IMR-90 (cell line): ENCODE measurements at regions not wholly inside any gene's neighbourhood (a gene's known extent, or its start where the extent isn't known, plus 50 kb on each side); places are given as distances from the start of the nearest gene placed in this dataset.

Experiments
- ATAC-seq: fragments of 200-7000 bp; cut with Tn5 transposase; 2 replicates; pipeline ENCODE4 v1.9.1; 2020; ENCODE audit warnings: low read depth, mild to moderate bottlenecking, moderate library complexity
- BruUV-seq: library from RNA; stranded (reverse); fragments of 400-500 nt; replicated peaks from 2 replicates; lab custom pipeline; 2021; lab: Mats Ljungman, UMichigan
- CTCF ChIA-PET: fragments of 300-600 bp; formaldehyde crosslinking; extraction: SDS; loops from one replicate; lab custom pipeline; 2021; ENCODE audit warnings: antibody characterized with exemption; lab: Yijun Ruan, JAX
- POLR2A ChIA-PET: fragments of 300-600 bp; sonication (Branson Sonifier 250); formaldehyde crosslinking; loops from one replicate; lab custom pipeline; 2022; ENCODE audit warnings: antibody characterized with exemption; ENCODE audit not compliant: unreplicated experiment; lab: Charles Lee
- DNase-seq: peaks from one replicate; pipeline ENCODE4 v3.0.0; 2013
- H2AFZ ChIP-seq: replicated peaks from 2 replicates; pipeline ENCODE3; 2013; ENCODE audit warnings: low read length, mild to moderate bottlenecking; ENCODE audit not compliant: poor library complexity
- H2AK5ac ChIP-seq: 2 replicates; pipeline ENCODE4 v1.6.1; 2013; ENCODE audit warnings: low read depth, low read length, inconsistent platforms
- H2AK9ac ChIP-seq: replicated peaks from 2 replicates; pipeline ENCODE3; 2013; ENCODE audit warnings: mild to moderate bottlenecking, low read depth, low read length, moderate library complexity; ENCODE audit not compliant: poor library complexity
- H2BK120ac ChIP-seq: 2 replicates; pipeline ENCODE4 v1.6.1; 2013; ENCODE audit warnings: low read depth, low read length, inconsistent platforms
- H2BK15ac ChIP-seq: 3 replicates; pipeline ENCODE4 v1.6.1; 2013; ENCODE audit warnings: low read depth, low read length, inconsistent platforms
- H2BK20ac ChIP-seq: 2 replicates; pipeline ENCODE4 v1.6.1; 2013; ENCODE audit warnings: low read depth, mild to moderate bottlenecking, inconsistent platforms, low read length, moderate library complexity
- H2BK5ac ChIP-seq: 2 replicates; pipeline ENCODE4 v1.6.1; 2013; ENCODE audit warnings: mild to moderate bottlenecking, low read depth, low read length, inconsistent platforms; ENCODE audit not compliant: poor library complexity, severe bottlenecking
- H3K14ac ChIP-seq: replicated peaks from 2 replicates; pipeline ENCODE4 v1.6.1; 2013; ENCODE audit warnings: low read depth, low read length, inconsistent platforms
- H3K18ac ChIP-seq: 2 replicates; pipeline ENCODE4 v1.6.1; 2013; ENCODE audit warnings: low read depth, low read length, control low read depth
- H3K23ac ChIP-seq: 2 replicates; pipeline ENCODE4 v1.6.1; 2013; ENCODE audit warnings: low read depth, low read length, inconsistent platforms
- H3K27ac ChIP-seq: 2 replicates; pipeline ENCODE4 v1.5.1; 2013; ENCODE audit warnings: mild to moderate bottlenecking, control low read depth, low read length; ENCODE audit not compliant: insufficient read depth
- H3K27me3 ChIP-seq: 2 replicates; pipeline ENCODE4 v1.6.1; 2013; ENCODE audit warnings: low read length; ENCODE audit not compliant: control insufficient read depth, insufficient read depth
- H3K36me3 ChIP-seq: 2 replicates; pipeline ENCODE4 v1.6.1; 2013; ENCODE audit warnings: low read length, mixed read lengths; ENCODE audit not compliant: control insufficient read depth, insufficient read depth
- H3K4ac ChIP-seq: 2 replicates; pipeline ENCODE4 v1.6.1; 2013; ENCODE audit warnings: low read depth, low read length, inconsistent platforms
- H3K4me1 ChIP-seq: 2 replicates; pipeline ENCODE4 v1.6.1; 2013; ENCODE audit warnings: low read length, mixed read lengths; ENCODE audit not compliant: control insufficient read depth, insufficient read depth
- H3K4me2 ChIP-seq: 2 replicates; pipeline ENCODE4 v1.6.1; 2013; ENCODE audit warnings: low read depth, mild to moderate bottlenecking, control low read depth, low read length, moderate library complexity
- H3K4me3 ChIP-seq: 2 replicates; pipeline ENCODE4 v1.5.1; 2013; ENCODE audit warnings: low read depth, mild to moderate bottlenecking, control low read depth, low read length, moderate library complexity; ENCODE audit not compliant: insufficient read depth
- H3K56ac ChIP-seq: 2 replicates; pipeline ENCODE4 v1.6.1; 2013; ENCODE audit warnings: low read length, inconsistent platforms; ENCODE audit not compliant: insufficient read depth; ENCODE audit errors: extremely low read depth
- H3K79me1 ChIP-seq, 2 experiments: 2 replicates each; pipeline ENCODE4 v1.6.1; 2013; ENCODE audit warnings: low read length in 2 of 2, inconsistent platforms in 1 of 2, low read depth in 1 of 2
- H3K9ac ChIP-seq: 2 replicates; pipeline ENCODE4 v1.6.1; 2013; ENCODE audit warnings: low read depth, low read length, control low read depth
- H3K9me1 ChIP-seq: 2 replicates; pipeline ENCODE4 v1.6.1; 2013; ENCODE audit warnings: low read length, inconsistent platforms; ENCODE audit not compliant: insufficient read depth
- H3K9me3 ChIP-seq: 2 replicates; pipeline ENCODE4 v1.6.1; 2013; ENCODE audit warnings: low read length; ENCODE audit not compliant: control insufficient read depth, insufficient read depth
- H4K20me1 ChIP-seq: 2 replicates; pipeline ENCODE4 v1.6.1; 2013; ENCODE audit warnings: low read length, inconsistent platforms; ENCODE audit not compliant: insufficient read depth
- H4K5ac ChIP-seq: 2 replicates; pipeline ENCODE4 v1.6.1; 2013; ENCODE audit warnings: mild to moderate bottlenecking, low read depth, low read length, control low read depth
- H4K8ac ChIP-seq, 2 experiments: 2 replicates each; pipeline ENCODE4 v1.6.1; 2013; ENCODE audit warnings: low read depth in 2 of 2, low read length in 2 of 2, control low read depth in 1 of 2, inconsistent platforms in 1 of 2
- H4K91ac ChIP-seq: 2 replicates; pipeline ENCODE4 v1.6.1; 2013; ENCODE audit warnings: low read depth, low read length, inconsistent platforms; ENCODE audit not compliant: insufficient read depth
- BHLHE40 ChIP-seq: fragments of 150-350 bp; IDR thresholded peaks from 2 replicates; pipeline ENCODE4 v1.6.1; 2016; ENCODE audit warnings: mild to moderate bottlenecking, low read depth, low read length
- CEBPB ChIP-seq: IDR thresholded peaks from 2 replicates; pipeline ENCODE4 v1.6.1; 2012; ENCODE audit warnings: low read depth, low read length, improper control_type of control experiment
- CHD1 ChIP-seq: IDR thresholded peaks from 2 replicates; pipeline ENCODE4 v1.6.1; 2012; ENCODE audit warnings: low read depth, low read length, improper control_type of control experiment
- ELK1 ChIP-seq: fragments of 150-350 bp; IDR thresholded peaks from 2 replicates; pipeline ENCODE4 v1.6.1; 2016; ENCODE audit warnings: low read depth, mild to moderate bottlenecking, low read length, moderate library complexity, borderline replicate concordance
- FOS ChIP-seq: fragments of 150-350 bp; IDR thresholded peaks from 2 replicates; pipeline ENCODE4 v1.6.1; 2016; ENCODE audit warnings: low read depth, low read length
- MAFK ChIP-seq: IDR thresholded peaks from 2 replicates; pipeline ENCODE4 v1.6.1; 2012; ENCODE audit warnings: low read depth, low read length, improper control_type of control experiment
- MAZ ChIP-seq: IDR thresholded peaks from 2 replicates; pipeline ENCODE4 v1.6.1; 2012; ENCODE audit warnings: low read depth, mild to moderate bottlenecking, low read length, improper control_type of control experiment, moderate library complexity, borderline replicate concordance
- MXI1 ChIP-seq: IDR thresholded peaks from 2 replicates; pipeline ENCODE4 v1.6.1; 2012; ENCODE audit warnings: low read depth, mild to moderate bottlenecking, low read length, moderate library complexity, borderline replicate concordance
- NFE2L2 ChIP-seq: fragments of 150-350 bp; IDR thresholded peaks from 2 replicates; pipeline ENCODE4 v1.6.1; 2016; ENCODE audit warnings: low read depth, mild to moderate bottlenecking, low read length
- POLR2A ChIP-seq: IDR thresholded peaks from 2 replicates; pipeline ENCODE4 v1.6.1; 2012; ENCODE audit warnings: mild to moderate bottlenecking, low read depth, low read length
- RAD21 ChIP-seq: IDR thresholded peaks from 2 replicates; pipeline ENCODE4 v1.6.1; 2012; ENCODE audit warnings: low read length, improper control_type of control experiment
- RCOR1 ChIP-seq: IDR thresholded peaks from 2 replicates; pipeline ENCODE4 v1.6.1; 2012; ENCODE audit warnings: mild to moderate bottlenecking, low read length, improper control_type of control experiment; ENCODE audit not compliant: insufficient replicate concordance
- RFX5 ChIP-seq: IDR thresholded peaks from 2 replicates; pipeline ENCODE4 v1.8.0; 2012; ENCODE audit warnings: low read depth, mild to moderate bottlenecking, low read length, moderate library complexity
- SMC3 ChIP-seq: fragments of 150-350 bp; IDR thresholded peaks from 2 replicates; pipeline ENCODE4 v1.6.1; 2016; ENCODE audit warnings: low read depth, mild to moderate bottlenecking, antibody characterized with exemption, low read length, moderate library complexity
- WGBS, 2 experiments: methylation state at CpG; one replicate each; pipeline versions ENCODE4 v1.1.5 to v1.1.7; 2013; ENCODE audit warnings: missing lambda C conversion rate in 2 of 2; ENCODE audit not compliant: insufficient read length in 1 of 2; ENCODE audit errors: extremely low coverage in 2 of 2; 5-methylcytosine and 5-hydroxymethylcytosine counted together
- dilution Hi-C: fragments of 300-500 bp; cut with HindIII; formaldehyde crosslinking; loops from one replicate; pipeline ENCODE4 v1.14.3; 2018; ENCODE audit warnings: low sequenced_read_pairs; ENCODE audit not compliant: unreplicated experiment
- in situ Hi-C: fragments of 300-500 bp; cut with MboI; formaldehyde crosslinking; loops from 3 replicates; pipeline ENCODE4 v1.14.3; 2019; ENCODE audit warnings: low sequenced_read_pairs, inconsistent platforms, mixed read lengths
- intact Hi-C: fragments of 100-400 bp; cut with micrococcal nuclease; formaldehyde crosslinking; loops from 2 replicates; pipeline ENCODE4 v1.10.0; 2022
- TF ChIP-seq, protein P1 (sequence below): conservative IDR thresholded peaks from 2 replicates; pipeline ENCODE4 v1.5.1; 2012; ENCODE audit warnings: mild to moderate bottlenecking, low read depth, low read length, improper control_type of control experiment

DNA sequence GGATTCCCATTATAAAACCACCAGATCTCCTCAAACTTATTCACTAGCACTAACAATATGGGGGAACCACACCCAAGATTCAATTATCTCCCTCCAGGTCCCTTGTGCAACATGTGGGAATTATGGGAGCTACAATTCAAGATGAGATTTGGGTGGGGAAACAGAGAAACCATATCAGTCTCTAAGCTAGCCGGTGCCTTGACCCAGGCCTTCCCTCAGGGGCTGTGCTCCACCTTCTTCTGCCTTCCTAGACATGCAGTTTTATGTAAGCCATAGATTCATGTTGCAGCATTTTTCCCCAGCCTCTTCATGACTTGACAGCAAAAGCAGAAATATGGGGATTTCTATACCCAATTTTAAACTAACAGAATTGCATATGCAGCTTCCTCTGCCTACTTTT lies 559.2 kb downstream of the TNS1 start:
- H2AK5ac ChIP-seq: no peak overlapping the region
- H2BK120ac ChIP-seq: no peak overlapping the region
- no peaks in the 10 kb centered on the region for H3K9me3 ChIP-seq
- no peak for ATAC-seq
- in situ Hi-C loops (no loop called here), dilution Hi-C loops (no loop called here), intact Hi-C loops (no loop called here)
- H2BK20ac ChIP-seq: 0 out of 2 replicates have a peak overlapping the region, but pooled peaks have one; percentile 47
- H2BK5ac ChIP-seq: no peak overlapping the region
- H3K23ac ChIP-seq: no peak overlapping the region
- H3K79me1 ChIP-seq: no peaks in the 10 kb centered on the region
- no peak overlapping the region for H3K4me3 ChIP-seq
- H3K9me1 ChIP-seq: no peaks in the 10 kb centered on the region; the same call in 1 of the 2 replicates
- H2AFZ ChIP-seq: no peak overlapping the region
- H3K27me3 ChIP-seq: no peaks in the 10 kb centered on the region
- CTCF ChIA-PET: no interaction called here
- H4K5ac ChIP-seq: no peak overlapping the region
- POLR2A ChIA-PET: no interaction called here
- no peak overlapping the region for H3K27ac ChIP-seq
- WGBS, 2 experiments: no CpG with 5 or more reads among the region's 1 CpG
- H4K20me1 ChIP-seq: no peaks in the 10 kb centered on the region
- no TSS peak for BruUV-seq
- no peak overlapping the region for H3K4ac ChIP-seq
- no peak overlapping the region for H3K18ac ChIP-seq
- no peak overlapping the region for H3K14ac ChIP-seq
- H3K36me3 ChIP-seq: no peaks in the 10 kb centered on the region
- no peak overlapping the region for H3K56ac ChIP-seq
- no peak overlapping the region for H4K91ac ChIP-seq
- H3K9ac ChIP-seq: no peak overlapping the region
- H3K4me2 ChIP-seq: no peak overlapping the region
- H2AK9ac ChIP-seq: no peak overlapping the region
- no peak overlapping the region for H2BK15ac ChIP-seq
- DNase-seq: no peak
- H4K8ac ChIP-seq: no peak overlapping the region
- TF ChIP-seq ELK1: no peak
- no peak for TF ChIP-seq NFE2L2
- TF ChIP-seq POLR2A: no peak
- TF ChIP-seq CHD1: no peak
- no peak for TF ChIP-seq CEBPB
- TF ChIP-seq, protein P1, sequence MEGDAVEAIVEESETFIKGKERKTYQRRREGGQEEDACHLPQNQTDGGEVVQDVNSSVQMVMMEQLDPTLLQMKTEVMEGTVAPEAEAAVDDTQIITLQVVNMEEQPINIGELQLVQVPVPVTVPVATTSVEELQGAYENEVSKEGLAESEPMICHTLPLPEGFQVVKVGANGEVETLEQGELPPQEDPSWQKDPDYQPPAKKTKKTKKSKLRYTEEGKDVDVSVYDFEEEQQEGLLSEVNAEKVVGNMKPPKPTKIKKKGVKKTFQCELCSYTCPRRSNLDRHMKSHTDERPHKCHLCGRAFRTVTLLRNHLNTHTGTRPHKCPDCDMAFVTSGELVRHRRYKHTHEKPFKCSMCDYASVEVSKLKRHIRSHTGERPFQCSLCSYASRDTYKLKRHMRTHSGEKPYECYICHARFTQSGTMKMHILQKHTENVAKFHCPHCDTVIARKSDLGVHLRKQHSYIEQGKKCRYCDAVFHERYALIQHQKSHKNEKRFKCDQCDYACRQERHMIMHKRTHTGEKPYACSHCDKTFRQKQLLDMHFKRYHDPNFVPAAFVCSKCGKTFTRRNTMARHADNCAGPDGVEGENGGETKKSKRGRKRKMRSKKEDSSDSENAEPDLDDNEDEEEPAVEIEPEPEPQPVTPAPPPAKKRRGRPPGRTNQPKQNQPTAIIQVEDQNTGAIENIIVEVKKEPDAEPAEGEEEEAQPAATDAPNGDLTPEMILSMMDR: no peak
- no peak for TF ChIP-seq FOS
- TF ChIP-seq MXI1: no peak
- TF ChIP-seq MAFK: no peak
- TF ChIP-seq RAD21: no peak
- TF ChIP-seq RCOR1: no peak
- no peak for TF ChIP-seq BHLHE40
- TF ChIP-seq RFX5: no peak
- TF ChIP-seq MAZ: no peak
- no peak for TF ChIP-seq SMC3
- no peaks in the 10 kb centered on the region for H3K4me1 ChIP-seq
